Inferior parietal cortex (tissue), 1 donor: ENCODE measurements at regions not wholly inside any gene's neighbourhood (a gene's known extent, or its start where the extent isn't known, plus 50 kb on each side); places are given as distances from the start of the nearest gene placed in this dataset.

Experiments used
- DNase-seq: peaks from one replicate; pipeline ENCODE4 v3.0.0-alpha.2; 2016; ENCODE audit errors: extremely low spot score

DNA sequence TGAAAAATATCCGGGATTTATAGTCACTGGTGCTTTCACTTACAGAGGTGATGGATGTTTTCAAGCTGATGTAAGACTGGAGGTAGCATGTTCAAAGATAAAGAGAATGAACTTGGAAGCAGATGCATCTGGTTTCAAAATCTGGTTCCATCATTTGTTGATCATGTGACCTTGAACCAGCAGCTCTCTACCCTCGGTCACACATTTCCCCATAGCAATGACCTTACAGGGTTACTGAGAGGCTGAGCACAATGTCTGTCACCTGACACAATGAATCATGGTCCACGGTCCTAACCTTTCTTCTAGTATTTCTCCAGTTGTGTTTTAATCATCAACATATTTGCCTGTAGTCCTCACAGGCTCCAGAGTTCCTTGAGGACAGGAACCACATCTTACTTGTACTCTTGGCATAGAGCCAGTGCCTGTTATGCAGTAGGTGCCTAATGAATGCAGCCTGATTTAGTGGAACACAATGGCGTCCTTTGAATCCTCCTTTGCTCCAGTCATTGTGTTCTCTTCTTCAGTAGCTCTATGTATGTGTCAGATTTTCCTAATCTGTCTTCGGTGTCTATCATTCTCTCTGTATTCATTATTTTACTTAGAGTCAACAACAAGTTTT lies 667.3 kb downstream of the PTPRU start:
- no peak for DNase-seq

GRCh38 chr1:29901624-29902325 lies 665.5 kb downstream of the PTPRU start:
- no peak for DNase-seq

DNA sequence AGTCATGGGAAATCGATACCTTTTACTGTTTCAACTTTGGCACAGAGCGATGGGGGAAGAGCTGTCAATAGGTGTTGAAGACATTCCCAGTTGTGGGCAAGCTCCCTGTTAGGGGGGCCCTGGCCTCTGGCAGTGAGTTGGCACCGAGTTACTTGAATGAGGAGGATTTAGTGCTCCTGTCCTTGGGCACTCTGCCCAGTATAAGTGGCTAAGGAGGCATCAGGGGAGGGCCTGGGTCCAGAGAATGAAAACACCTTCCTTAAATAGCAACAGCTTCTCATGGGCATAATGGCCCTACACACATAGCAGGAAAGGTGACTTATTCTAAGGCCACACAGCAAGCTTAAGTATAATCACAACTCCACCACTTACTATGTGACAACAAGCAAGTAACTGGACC lies 664.4 kb downstream of the PTPRU start:
- DNase-seq = no peak

DNA sequence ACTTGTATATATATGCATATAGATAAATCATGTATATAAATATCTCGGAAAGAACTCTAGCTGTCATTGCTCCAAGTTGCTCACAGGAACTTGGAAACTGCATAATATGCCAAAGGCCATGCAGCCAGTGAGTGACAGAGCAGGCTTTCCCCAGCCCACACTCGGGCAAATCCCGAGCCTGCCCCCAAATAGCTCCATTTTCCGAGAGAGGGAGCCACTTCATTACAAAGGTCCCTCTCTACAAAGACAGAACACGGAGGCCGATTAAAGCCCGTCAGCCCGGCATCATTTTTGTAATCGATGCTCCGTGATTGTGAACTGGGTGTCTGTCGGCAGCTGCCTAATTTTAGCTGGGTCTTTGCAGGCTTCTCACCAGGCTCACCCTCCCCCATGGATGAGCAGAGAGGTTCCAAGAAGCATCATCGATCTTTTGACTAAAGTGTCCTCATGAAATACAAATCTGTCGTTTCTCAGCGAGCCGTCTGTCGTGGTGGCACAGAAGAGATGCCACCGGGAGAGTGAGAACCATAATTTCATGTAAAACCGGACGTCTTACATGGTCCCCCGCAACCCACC lies 663.9 kb downstream of the PTPRU start:
- no peak for DNase-seq

DNA sequence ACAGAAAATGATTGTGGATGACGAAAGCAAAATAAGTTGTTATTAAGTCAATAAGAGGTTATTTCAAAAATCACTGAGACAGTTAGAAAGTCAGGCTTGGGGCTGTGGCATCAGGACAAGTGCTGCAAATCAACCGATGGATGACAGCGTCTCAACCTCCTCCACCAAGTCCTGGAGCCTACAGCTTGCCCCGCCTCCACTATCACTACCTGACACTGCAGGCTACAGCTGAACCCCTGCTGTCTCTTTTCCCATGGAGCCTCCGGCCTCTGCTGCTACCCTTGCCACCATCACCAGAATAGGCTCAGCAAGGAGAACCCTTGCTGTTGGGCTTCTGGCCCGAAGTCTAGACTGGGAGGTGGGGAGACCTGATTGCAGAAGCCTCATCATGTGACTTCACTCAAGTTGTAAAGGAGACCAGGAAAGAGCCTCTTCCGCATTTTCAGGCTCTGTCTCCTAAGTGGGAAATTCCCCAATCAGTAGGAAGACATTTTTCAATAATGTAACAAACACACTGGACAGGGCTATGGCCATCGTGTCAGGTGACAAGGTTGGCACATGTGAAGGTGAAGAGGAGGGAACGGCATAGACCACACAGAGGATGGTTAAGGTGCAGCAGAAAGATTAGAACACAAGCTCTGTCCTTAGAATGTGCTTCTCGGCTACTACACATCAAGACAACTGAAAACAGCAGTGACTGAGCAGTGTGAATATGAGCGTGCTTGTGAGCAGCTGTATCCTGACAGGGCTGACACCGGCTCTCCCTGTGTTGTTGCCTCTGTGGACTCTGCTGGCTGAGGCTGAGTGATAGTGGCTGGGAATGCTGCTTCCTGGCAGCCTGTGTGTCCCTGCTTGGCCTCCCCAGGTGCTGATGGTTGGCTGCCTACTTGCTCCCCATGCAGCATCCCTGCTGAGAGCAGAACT lies 660.7 kb downstream of the PTPRU start:
- DNase-seq = no peak

GRCh38 chr1:29896300-29896699 lies 660.0 kb downstream of the PTPRU start:
- DNase-seq = no peak

DNA sequence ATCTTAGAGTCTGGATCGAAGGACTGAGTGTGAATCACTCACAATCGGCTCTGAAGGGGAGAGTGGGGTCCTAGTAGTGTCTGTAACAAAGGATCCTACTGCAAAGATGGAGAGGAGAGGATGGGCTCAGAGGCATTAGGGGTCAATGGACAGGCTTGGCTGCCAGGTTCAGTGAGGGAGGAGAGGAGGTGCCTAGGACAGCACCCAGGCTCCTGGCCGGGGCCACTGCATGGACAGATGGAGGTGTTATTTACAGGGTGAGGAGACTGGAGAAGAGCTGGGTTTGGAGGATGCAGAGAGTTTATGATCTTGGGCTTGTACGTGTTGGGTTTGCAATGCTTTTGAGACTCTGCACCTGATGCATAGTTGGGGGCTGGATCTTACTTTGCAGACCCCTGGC lies 658.9 kb downstream of the PTPRU start:
- no peak for DNase-seq

DNA sequence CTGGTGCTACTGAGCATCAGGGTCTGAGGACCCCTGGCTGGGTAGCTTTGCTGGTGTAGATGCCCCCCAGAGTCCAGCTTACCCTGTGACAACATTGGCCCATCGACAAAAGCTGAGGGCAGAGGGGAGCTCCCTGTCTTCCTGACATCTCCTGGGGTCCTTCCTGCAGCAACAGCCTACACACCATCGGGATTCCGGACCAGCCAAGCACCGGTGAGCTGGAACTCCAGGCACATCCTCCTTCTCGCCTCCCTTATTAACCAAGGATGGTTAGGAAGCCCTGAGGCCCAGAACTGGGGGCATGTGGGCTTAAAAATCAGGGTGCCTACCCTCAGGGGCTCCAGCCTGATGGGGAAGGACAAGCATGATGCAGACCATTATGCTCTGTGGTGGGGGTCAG lies 658.0 kb downstream of the PTPRU start:
- no peak for DNase-seq

- DNase-seq = no peak
These were observed 657.5 kb downstream of the PTPRU start for GRCh38 chr1:29893806-29894205.

DNA sequence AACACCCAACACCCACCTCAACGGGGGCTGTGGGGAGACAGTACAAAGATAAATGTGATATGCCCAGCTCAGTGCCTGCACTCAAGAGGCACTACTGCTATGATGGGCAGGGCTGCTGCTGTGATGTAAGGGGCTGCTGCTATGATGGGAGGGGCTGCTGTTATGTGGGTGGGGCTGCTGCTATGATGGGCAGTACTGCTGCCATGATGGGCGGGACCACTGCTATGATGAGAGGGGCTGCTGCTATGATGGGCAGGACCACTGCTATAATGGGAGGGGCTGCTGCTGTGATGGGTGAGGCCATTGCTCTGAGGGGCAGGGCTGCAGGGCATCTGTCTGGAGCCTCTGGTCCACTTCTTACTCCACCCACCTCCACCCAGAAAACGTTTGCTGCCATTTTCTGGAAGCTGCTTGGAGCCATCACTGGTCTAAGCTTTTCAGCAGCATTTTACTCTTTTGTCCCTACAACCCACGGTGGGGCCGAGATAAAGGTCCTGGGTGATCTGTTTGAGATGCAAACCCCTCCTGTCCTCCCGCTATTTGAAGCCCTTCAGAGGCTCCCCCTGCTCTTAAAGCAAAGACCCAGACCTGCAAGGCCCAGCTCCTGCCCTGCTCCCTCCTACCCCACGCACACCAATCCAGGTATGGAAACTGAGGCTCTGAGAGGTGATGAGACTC lies 656.9 kb downstream of the PTPRU start:
- no peak for DNase-seq

DNA sequence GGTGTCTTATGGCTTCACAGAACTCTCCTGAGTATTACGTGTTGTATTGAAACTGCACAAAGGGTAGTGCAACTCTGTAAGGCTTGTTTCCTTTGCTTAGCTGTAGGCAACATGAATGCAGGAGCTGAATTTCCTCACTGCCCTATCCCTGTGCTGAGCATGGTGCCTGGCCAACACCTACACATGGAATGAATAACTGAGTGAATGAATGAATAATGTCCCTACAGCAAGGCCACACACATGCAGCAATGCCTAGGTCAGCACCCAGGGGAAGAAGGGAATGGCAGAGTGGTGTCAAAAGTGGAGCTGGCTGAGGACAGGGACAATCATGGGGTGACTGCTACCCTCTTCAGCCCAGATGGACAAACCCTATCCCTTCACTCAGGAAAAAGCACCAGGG lies 655.9 kb downstream of the PTPRU start:
- no peak for DNase-seq

- no peak for DNase-seq
These were observed 654.1 kb downstream of the PTPRU start for GRCh38 chr1:29890201-29890959.

- DNase-seq = no peak
These were observed 653.5 kb downstream of the PTPRU start for GRCh38 chr1:29889776-29890175.

DNA sequence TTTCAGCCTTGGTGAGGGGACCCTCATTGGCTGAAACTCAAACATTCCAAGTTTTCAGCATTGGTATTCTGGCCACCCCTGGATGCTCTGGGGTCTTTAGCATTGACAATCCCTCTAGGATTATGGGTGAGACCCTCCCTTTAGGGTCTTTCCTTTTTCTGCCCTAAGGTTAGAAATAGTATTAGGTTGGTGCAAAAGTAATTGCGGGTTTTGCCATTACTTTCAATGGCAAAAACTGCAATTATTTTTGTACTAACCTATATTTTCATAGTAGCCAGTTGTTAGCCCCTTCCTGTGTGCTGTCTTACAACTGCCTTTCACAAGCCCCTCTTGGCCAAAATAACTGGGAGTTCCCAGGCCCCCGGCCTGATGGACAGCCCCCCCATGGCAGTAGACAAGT lies 648.4 kb downstream of the PTPRU start:
- DNase-seq = no peak

GRCh38 chr1:29883986-29884385 lies 647.7 kb downstream of the PTPRU start:
- no peak for DNase-seq

- DNase-seq = no peak
These were observed 647.1 kb downstream of the PTPRU start for GRCh38 chr1:29883411-29883832.

GRCh38 chr1:29880556-29880955 lies 644.2 kb downstream of the PTPRU start:
- DNase-seq = no peak

GRCh38 chr1:29879217-29879616 lies 642.9 kb downstream of the PTPRU start:
- no peak for DNase-seq

DNA sequence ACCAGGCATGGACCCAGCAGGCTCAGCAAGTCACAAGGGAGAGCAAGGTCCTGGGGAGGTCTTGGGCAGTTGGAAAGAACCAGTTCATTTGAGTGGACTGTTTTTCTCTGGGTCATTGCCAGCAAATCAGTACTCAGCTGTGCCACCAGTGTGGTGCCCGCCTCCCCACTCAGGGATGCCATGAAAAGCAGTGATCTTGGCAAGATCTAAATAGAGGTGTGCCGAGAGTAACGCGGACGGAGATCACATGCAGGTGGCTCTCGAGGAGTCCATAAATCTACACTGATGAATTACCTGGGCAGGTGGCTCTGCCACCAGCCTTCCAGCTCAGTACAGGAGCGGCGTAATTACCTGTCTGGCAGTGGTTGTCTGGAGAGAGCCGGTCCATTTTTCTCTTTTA lies 642.2 kb downstream of the PTPRU start:
- DNase-seq = no peak

DNA sequence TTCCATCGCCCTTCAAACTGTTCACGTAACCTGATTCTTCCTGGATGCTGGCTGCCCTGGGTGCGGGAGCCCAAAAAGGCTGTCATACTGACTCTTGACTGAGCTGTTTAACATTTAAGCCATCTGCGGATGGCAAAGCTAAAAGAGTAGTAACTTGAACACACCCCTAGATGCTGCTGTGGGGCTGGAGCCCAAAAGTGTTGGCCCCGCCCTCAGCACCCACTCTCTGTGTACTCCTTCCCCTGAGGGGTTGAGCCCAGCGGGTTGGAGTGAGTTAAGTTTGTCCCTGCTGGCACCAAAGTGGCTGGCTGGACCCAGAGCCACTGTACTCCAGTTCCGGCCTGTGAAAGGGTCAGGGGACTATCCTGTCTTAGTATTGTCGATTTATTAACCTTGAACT lies 640.6 kb downstream of the PTPRU start:
- DNase-seq = no peak

GRCh38 chr1:29876441-29876840 lies 640.1 kb downstream of the PTPRU start:
- DNase-seq = no peak
